Tibial artery (tissue), 4 donors: ENCODE measurements at regions not wholly inside any gene's neighbourhood (a gene's known extent, or its start where the extent isn't known, plus 50 kb on each side); places are given as distances from the start of the nearest gene placed in this dataset.

Source experiments
- DNase-seq, 2 donors: peaks; one replicate each; pipeline ENCODE4 v3.0.0-alpha.2; 2019
- H3K27ac ChIP-seq, 2 donors: fragments of 200-600 bp; sonication (generic) in 1 of 2; 1 replicate in 1 of 2; 2 replicates in 1 of 2; pipeline ENCODE4 v1.5.1; 2018 to 2019; ENCODE audit warnings: mild to moderate bottlenecking in 1 of 2
- H3K27me3 ChIP-seq, 2 donors: fragments of 200-600 bp; sonication (generic) in 1 of 2; one replicate each; pipeline versions ENCODE4 v1.5.1 to v1.6.0; 2016 to 2019
- H3K36me3 ChIP-seq, 3 donors: fragments of 200-600 bp; sonication (generic) in 2 of 3; one replicate each; pipeline ENCODE4 v1.5.1; 2016 to 2019; ENCODE audit warnings: mild to moderate bottlenecking in 2 of 3
- H3K4me1 ChIP-seq, 4 donors: fragments of 200-600 bp; sonication (generic) in 2 of 4; 1 replicate in 3 of 4; 2 replicates in 1 of 4; pipeline ENCODE4 v1.5.1; 2016 to 2019
- H3K4me3 ChIP-seq, 2 donors: fragments of 200-600 bp; sonication (generic) in 1 of 2; 1 replicate in 1 of 2; 2 replicates in 1 of 2; pipeline ENCODE4 v1.5.1; 2018 to 2019; ENCODE audit warnings: mild to moderate bottlenecking in 2 of 2
- H3K9me3 ChIP-seq, 3 donors: fragments of 200-600 bp; sonication (generic) in 1 of 3; one replicate each; pipeline ENCODE4 v1.5.1; 2016 to 2019
- intact Hi-C: fragments of 100-400 bp; cut with DNase I; formaldehyde crosslinking; loops from one replicate; pipeline ENCODE4 v1.15.0; 2023; ENCODE audit warnings: low total_unique reads
- TF ChIP-seq, protein P1 (sequence below), 2 experiments: fragments of 200-600 bp in 1 of 2; fragments of 450-650 bp in 1 of 2; IDR thresholded peaks; one replicate each; pipeline ENCODE4 v1.5.1; 2017 to 2019; ENCODE audit warnings: antibody characterized with exemption in 2 of 2, mild to moderate bottlenecking in 1 of 2, moderate library complexity in 1 of 2

DNA sequence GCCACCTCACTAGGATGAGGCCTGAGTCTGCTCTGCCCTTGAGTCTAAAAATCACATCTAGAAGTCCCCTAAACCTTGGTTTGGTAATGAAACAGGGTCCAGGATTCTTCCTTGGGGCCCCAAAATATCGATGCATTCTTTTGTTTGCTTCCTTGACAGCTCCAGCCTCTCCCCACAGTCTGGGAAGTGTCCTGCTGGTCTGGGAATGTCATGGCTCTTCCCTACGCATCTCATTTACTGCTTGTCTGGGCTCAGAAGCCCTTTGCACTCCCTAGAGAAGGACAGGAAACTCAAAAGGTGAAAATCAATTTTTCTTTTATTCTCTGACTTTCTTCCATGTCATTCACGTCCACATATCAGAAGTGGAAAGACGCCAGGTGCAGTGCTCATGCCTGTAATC is 115.8 kb downstream of the DRD1 start:
- no peak overlapping the region for H3K27ac ChIP-seq
- no peak overlapping the region for H3K4me3 ChIP-seq
- TF ChIP-seq, protein P1, sequence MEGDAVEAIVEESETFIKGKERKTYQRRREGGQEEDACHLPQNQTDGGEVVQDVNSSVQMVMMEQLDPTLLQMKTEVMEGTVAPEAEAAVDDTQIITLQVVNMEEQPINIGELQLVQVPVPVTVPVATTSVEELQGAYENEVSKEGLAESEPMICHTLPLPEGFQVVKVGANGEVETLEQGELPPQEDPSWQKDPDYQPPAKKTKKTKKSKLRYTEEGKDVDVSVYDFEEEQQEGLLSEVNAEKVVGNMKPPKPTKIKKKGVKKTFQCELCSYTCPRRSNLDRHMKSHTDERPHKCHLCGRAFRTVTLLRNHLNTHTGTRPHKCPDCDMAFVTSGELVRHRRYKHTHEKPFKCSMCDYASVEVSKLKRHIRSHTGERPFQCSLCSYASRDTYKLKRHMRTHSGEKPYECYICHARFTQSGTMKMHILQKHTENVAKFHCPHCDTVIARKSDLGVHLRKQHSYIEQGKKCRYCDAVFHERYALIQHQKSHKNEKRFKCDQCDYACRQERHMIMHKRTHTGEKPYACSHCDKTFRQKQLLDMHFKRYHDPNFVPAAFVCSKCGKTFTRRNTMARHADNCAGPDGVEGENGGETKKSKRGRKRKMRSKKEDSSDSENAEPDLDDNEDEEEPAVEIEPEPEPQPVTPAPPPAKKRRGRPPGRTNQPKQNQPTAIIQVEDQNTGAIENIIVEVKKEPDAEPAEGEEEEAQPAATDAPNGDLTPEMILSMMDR (IDR thresholded peaks at IDR 0.05), result no peak
- H3K36me3 ChIP-seq, result no peaks in the 10 kb centered on the region
- H3K4me1 ChIP-seq, result no peaks in the 10 kb centered on the region
- H3K27me3 ChIP-seq, result no peaks in the 10 kb centered on the region
- intact Hi-C loops, result no loop called here
- H3K9me3 ChIP-seq, result no peaks in the 10 kb centered on the region
- no peak for DNase-seq

DNA sequence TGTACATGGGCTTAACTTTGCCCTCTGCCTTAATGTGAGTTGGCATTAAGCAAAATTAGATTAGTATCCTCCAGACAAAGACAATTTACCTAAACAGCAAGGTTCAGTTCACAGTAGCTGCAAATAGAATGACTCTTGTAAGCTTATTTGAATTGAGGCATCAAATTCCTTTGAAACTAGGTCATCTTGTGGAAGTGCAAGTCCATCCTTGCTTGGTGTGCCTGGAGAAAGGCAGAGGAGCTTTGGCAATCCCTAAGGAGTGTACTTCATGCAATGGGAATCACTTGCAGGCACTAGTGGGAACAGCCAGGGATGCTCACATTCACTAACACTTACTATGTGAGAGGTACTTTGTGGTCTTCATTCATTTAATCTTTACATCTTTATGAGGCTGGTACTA is 118.3 kb downstream of the DRD1 start:
- TF ChIP-seq, protein P1 (IDR thresholded peaks at IDR 0.05), result no peak
- Histone ChIP-seq H3K36me3 (no peaks in the 10 kb centered on the region), H3K27me3 (no peaks in the 10 kb centered on the region), H3K9me3 (no peaks in the 10 kb centered on the region), H3K4me1 (no peaks in the 10 kb centered on the region), H3K4me3 (no peak overlapping the region), H3K27ac (no peak overlapping the region)
- no peak for DNase-seq
- intact Hi-C loops, result no loop called here

DNA sequence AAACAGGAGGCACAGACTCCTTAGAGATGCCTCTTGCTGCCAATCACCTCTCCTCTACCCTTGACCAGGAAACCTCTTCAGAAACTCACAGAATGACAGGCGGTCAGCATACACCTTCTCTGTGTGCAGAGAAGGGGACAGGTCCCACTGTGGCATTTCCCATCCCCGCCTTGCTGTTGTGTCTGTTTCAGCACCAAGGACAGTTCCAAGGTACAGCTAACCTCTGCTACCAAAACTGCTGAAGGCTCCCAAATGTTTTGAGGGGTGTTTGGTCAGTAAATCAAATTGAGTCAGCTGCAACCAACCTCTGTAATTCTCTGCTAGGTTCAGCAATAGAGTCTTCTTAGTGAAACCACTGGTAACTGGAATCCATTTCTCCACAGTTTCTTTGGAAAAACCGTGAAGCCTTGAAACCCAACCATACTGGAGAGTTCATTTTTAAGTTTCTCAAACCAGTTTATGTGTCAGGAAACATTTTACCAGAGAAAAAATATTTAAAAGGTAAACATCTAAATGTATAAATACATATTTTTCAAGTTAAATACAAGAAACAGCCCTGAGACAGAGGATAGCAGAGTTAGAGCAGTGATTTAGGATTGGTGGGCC is 122.0 kb downstream of the DRD1 start:
- Histone ChIP-seq H3K4me3 (no peak overlapping the region), H3K9me3 (no peaks in the 10 kb centered on the region), H3K27me3 (no peaks in the 10 kb centered on the region), H3K4me1 (no peaks in the 10 kb centered on the region), H3K36me3 (no peaks in the 10 kb centered on the region), H3K27ac (no peak overlapping the region)
- no peak for DNase-seq
- intact Hi-C loops, result no loop called here
- TF ChIP-seq, protein P1 (IDR thresholded peaks at IDR 0.05), result no peak

DNA sequence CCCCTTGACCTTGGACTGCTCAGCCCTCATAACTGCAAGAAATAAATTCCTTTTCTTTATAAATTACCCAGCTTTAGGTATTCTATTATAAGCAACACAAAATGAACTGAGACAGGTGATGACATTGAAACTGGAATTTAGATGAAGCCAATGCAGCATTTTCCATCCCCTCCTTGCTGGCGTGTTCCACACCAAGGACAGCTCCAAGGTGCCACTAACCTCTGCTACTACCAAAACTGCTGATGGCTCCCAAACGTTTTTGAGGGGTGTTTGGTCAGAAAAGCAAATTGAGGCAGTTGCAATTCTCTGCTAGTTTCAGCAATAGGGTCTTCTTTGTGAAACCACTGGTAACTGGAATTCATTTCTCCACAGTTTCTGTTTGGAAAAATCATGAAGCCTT is 124.8 kb downstream of the DRD1 start:
- Histone ChIP-seq H3K27me3 (peaks cover 0 to 4% of the 10 kb centered on the region in 2 donors), H3K4me3 (no peak overlapping the region), H3K36me3 (no peaks in the 10 kb centered on the region), H3K9me3 (no peaks in the 10 kb centered on the region), H3K27ac (no peak overlapping the region), H3K4me1 (no peaks in the 10 kb centered on the region)
- TF ChIP-seq, protein P1 (IDR thresholded peaks at IDR 0.05), result no peak
- no peak for DNase-seq
- intact Hi-C loops, result no loop called here

DNA sequence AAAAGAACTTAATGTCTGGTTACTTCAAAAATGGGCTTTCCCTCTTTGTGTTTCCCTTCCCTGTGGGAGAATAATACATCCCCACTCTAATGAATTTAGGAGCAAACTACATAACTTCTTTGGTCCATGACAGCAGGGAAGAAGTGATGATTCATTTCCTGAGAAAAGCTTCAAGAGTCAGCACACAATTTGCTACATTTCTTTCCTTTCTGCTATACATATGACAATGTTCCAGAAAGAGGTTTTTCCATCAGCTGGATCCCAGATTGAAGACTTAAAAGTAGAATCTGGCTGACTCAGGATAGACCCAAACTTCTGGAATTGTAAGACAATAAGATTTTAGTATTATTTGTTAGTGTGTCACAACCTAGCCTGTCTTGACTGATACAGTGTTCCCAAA is 126.1 kb downstream of the DRD1 start:
- no peak for DNase-seq
- Histone ChIP-seq H3K9me3 (no peaks in the 10 kb centered on the region), H3K27me3 (peaks cover 0 to 4% of the 10 kb centered on the region in 2 donors), H3K4me3 (no peak overlapping the region), H3K36me3 (no peaks in the 10 kb centered on the region), H3K4me1 (no peaks in the 10 kb centered on the region), H3K27ac (no peak overlapping the region)
- TF ChIP-seq, protein P1 (IDR thresholded peaks at IDR 0.05), result no peak
- intact Hi-C loops, result no loop called here
